Stimulated activated CD4-positive, alpha-beta T cell treated with anti-CD3 and anti-CD28 coated beads, TNF-alpha, amount 100 ng/mL, for 48 hours (primary cell): ENCODE measurements at regions not wholly inside any gene's neighbourhood (a gene's known extent, or its start where the extent isn't known, plus 50 kb on each side); places are given as distances from the start of the nearest gene placed in this dataset.
"Not testable (repeated sequence)": the region's sequence is repeated elsewhere in the genome, so short reads cannot be mapped to it uniquely, and the experiment has no call there.

Experiments
- DNase-seq, 3 donors: peaks; one replicate each; pipeline ENCODE4 v3.0.0-alpha.2; 2020; ENCODE audit warnings: low read depth in 3 of 3

GRCh38 chr2:195572895-195573683, 83.9 kb upstream of the SLC39A10 start:
- DNase-seq, result no peak

GRCh38 chr2:195570329-195570728, 86.7 kb upstream of the SLC39A10 start:
- DNase-seq, result no peak

DNA sequence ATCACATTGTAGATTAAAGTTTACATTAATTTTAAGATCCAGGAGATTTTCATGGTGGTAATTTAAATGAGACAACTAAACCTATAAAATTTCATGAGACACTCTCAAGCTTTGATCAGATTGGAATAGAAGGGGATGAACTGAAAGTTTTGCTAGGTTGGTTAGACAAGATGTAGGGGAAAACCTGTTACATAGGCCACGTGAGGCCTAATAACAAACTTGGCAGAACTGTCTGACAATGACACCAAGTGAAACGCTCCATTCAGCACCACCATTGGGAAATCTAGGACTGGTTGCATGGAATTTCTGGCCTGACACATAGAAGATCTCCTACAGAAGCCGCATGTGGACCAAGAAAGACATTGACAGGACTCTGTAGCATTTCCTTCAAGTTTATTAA, 87.8 kb upstream of the SLC39A10 start:
- no peak for DNase-seq

- not testable (repeated sequence) for DNase-seq
These were observed 92.3 kb upstream of the SLC39A10 start for GRCh38 chr2:195564625-195565135.

DNA sequence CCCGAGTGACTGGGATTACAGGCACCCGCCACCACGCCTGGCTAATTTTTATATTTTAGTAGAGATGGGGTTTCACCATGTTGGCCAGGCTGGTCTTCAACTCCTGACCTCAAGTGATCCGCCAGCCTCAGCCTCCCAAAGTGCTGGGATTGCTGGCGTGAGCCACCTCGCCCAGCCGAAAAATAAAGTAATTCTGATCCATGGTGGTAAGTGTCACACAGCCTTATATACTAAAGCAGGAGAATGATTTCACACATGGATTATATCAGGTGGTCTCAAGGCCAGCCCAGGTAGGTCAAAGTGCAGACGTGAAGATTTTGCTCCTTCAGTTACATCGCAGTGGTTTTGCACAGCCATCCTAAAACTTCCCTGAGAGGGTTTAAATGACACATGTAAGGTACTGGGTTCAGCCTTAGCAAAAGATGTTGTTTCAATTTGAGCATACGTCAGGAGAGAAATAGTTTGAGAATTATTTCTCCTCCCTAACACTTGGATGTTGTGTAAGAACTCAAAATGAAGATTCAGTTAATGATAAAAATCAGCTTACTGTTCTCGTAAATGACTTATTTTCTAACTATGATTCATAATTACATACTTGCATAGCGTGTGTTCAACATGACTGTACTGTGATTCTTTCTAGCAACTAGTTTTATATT, 93.0 kb upstream of the SLC39A10 start:
- DNase-seq, result no peak

- no peak for DNase-seq
These were observed 94.2 kb upstream of the SLC39A10 start for GRCh38 chr2:195562570-195563566.

- no peak for DNase-seq
These were observed 95.7 kb upstream of the SLC39A10 start for GRCh38 chr2:195561116-195561921.

- DNase-seq, result no peak
These were observed 96.7 kb upstream of the SLC39A10 start for GRCh38 chr2:195560209-195560895.

DNA sequence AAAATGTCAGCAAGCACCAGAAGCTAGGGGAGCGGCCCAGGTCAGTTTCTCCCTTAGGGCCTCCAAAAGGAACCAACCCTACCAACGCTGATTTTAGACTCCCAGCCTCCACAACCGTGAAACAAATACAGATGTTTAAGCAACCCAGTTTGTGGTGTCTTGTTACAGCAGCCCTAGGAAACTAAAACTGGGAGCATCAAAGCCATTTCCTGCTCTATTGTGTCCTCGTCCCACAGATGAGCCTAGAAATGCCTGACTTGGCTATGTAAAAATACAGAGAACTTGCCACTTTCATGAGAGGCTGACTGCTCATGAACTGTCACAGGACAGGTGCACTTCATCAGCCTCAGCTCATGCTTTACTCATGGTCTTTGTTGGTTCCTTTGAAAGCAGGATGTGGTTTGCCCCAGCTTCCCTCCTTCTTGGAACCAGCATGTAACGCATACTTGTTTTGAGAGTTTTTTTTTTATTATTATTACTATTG, 97.6 kb upstream of the SLC39A10 start:
- peak in 2 of 3 donors; percentile 35 to 66 for DNase-seq

- DNase-seq, result no peak
These were observed 101.1 kb upstream of the SLC39A10 start for GRCh38 chr2:195555971-195556370.

- DNase-seq, result no peak
These were observed 104.4 kb upstream of the SLC39A10 start for GRCh38 chr2:195552581-195552980.

GRCh38 chr2:195548198-195548940, 108.7 kb upstream of the SLC39A10 start:
- no peak for DNase-seq

DNA sequence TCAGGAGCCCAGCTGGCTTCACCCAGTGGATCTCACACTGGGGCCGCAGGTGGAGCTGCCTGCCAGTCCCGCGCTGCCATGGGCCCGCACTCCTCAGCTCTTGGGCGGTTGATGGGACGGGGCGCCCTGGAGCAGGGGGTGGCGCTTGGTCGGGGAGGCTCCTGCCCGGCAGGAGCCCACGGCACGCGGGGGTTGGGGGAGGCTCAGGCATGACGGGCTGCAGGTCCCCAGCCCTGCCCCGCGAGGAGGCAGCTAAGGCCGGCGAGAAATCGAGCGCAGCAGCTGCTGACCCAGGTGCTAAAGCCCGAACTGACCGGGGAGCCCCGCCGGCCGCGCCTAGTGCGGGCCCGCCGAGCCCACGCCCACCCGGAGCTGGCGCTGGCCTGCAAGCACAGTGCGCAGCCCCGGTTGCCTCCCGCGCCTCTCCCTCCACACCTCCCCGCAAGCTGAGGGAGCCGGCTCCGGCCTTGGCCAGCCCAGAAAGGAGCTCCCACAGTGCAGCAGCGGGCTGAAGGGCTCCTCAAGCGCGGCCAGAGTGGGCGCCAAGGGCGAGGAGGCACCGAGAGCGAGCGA, 109.7 kb upstream of the SLC39A10 start:
- DNase-seq, result not testable (repeated sequence)

DNA sequence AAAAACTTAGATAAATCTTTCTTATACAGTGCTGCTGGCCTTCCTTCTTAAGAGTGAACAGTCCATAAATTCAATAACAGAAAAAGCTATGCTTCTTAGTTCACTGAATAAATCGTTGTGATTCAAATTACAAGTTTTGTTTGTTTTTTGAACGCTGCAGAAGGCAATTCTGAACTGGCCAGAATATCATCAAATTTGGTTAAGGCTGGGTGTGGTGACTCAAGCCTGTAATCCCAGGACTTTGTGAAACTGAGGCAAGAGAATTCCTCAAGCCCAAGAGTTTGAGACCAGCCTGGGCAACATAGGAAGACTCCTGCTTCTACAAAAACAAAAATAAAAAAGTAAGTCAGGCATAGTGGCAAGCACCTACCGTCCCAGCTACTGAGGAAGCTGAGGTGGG, 111.2 kb upstream of the SLC39A10 start:
- DNase-seq, result no peak

GRCh38 chr2:195543902-195544894, 112.8 kb upstream of the SLC39A10 start:
- DNase-seq, result no peak

GRCh38 chr2:195543063-195543462, 114.0 kb upstream of the SLC39A10 start:
- DNase-seq, result no peak

DNA sequence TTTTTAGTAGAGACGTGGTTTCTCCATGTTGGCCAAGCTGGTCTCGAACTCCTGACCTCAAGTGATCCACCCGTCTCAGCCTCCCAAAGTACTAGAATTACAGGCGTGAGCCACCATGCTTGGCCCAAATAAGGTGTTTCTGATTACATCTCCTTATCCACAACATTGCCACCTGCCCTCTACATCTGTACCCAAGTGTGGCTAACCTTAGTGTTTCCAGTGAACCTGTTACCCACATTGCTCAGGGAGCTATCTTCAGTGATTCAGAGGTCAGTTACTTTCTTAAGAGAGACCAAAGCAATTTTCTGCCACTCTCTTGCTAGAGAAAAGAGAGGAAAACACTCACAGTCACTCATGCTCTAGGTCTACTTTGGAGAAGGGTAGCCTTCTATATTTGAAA, 115.0 kb upstream of the SLC39A10 start:
- no peak for DNase-seq

DNA sequence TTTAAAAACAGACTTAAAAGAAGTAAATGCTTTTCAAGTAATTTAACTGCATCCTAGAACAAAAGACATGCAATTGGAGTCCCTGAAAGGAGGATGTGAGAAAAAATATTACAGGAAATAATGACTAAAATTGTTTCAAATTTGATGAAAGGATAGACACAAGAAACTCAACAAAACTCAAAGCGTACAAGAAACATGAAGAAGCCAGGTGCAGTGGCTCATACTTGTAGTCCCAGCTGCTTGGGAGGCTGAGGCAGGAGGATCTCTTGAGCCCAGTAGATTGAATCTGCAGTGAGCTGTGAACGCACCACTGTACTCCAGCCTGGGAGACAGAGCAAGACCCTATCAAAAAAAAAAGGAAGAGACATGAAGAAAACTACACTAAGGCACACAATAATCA, 118.1 kb upstream of the SLC39A10 start:
- no peak for DNase-seq
